GM12878 (cell line): ENCODE measurements at regions not wholly inside any gene's neighbourhood (a gene's known extent, or its start where the extent isn't known, plus 50 kb on each side); places are given as distances from the start of the nearest gene placed in this dataset.

ENCODE experiments used
- ATAC-seq: fragments of 200-7000 bp; cut with Tn5 transposase; 3 replicates; pipeline ENCODE4 v1.9.1; 2020; ENCODE audit warnings: mild to moderate bottlenecking, moderate library complexity
- BruUV-seq: library from RNA; stranded (reverse); fragments of 400-500 nt; replicated peaks from 2 replicates; lab custom pipeline; 2021; lab: Mats Ljungman, UMichigan
- CTCF ChIA-PET: fragments of 300-600 bp; sonication (Branson Sonifier 250); formaldehyde crosslinking; extraction: SDS; loops from one replicate; lab custom pipeline; 2021; ENCODE audit warnings: inconsistent platforms; lab: Yijun Ruan, JAX
- POLR2A ChIA-PET: fragments of 350-600 bp; formaldehyde crosslinking; extraction: SDS; loops from one replicate; lab custom pipeline; 2021; ENCODE audit warnings: inconsistent platforms; lab: Charles Lee
- RAD21 ChIA-PET: fragments of 300-600 bp; sonication (Branson Sonifier 250); formaldehyde crosslinking; loops from one replicate; lab custom pipeline; 2023; ENCODE audit warnings: antibody characterized with exemption; ENCODE audit not compliant: unreplicated experiment; lab: Charles Lee
- SMC1A ChIA-PET: fragments of 300-600 bp; sonication (Branson Sonifier 250); formaldehyde crosslinking; loops from one replicate; lab custom pipeline; 2023; ENCODE audit not compliant: unreplicated experiment, uncharacterized antibody; lab: Charles Lee
- DNase-seq: peaks from one replicate; pipeline ENCODE4 v3.0.0-alpha.2; 2011; ENCODE audit warnings: low read depth, low spot score
- FAIRE-seq: peaks from 3 replicates; lab custom pipeline; 2011; peaks lifted over from hg19 to GRCh38; lab: Jason Lieb, UNC
- H2AFZ ChIP-seq: 2 replicates; pipeline ENCODE4 v1.6.0; 2011; ENCODE audit warnings: low read depth, low read length, control low read depth; ENCODE audit not compliant: control insufficient read depth
- H3K27ac ChIP-seq: 2 replicates; pipeline ENCODE4 v1.5.1; 2011; ENCODE audit warnings: control low read depth; ENCODE audit not compliant: control insufficient read depth, insufficient read depth
- H3K27me3 ChIP-seq, 2 experiments: replicated peaks in 1 of 2; 2 replicates each; pipeline versions ENCODE4 v1.6.0 to v1.6.1; 2011; ENCODE audit warnings: low read length in 1 of 2; ENCODE audit not compliant: control insufficient read depth in 2 of 2, insufficient read depth in 2 of 2
- H3K36me3 ChIP-seq, 2 experiments: 2 replicates each; pipeline ENCODE4 v1.5.1; 2011; ENCODE audit warnings: low read length in 1 of 2; ENCODE audit not compliant: control insufficient read depth in 2 of 2, insufficient read depth in 2 of 2
- H3K4me1 ChIP-seq: 2 replicates; pipeline ENCODE4 v1.6.1; 2011; ENCODE audit warnings: mild to moderate bottlenecking, low read length, moderate library complexity, mixed read lengths; ENCODE audit not compliant: control insufficient read depth, insufficient read depth
- H3K4me2 ChIP-seq: 2 replicates; pipeline ENCODE4 v1.6.0; 2011; ENCODE audit warnings: control low read depth; ENCODE audit not compliant: control insufficient read depth, insufficient read depth
- H3K4me3 ChIP-seq: fragments of 200-600 bp; sonication (generic); 2 replicates; pipeline ENCODE4 v1.5.1; 2016
- H3K79me2 ChIP-seq: 2 replicates; pipeline ENCODE4 v1.6.0; 2011; ENCODE audit warnings: low read length; ENCODE audit not compliant: control insufficient read depth, insufficient read depth
- H3K9ac ChIP-seq: 2 replicates; pipeline ENCODE4 v1.8.0; 2011; ENCODE audit warnings: low read length, control low read depth, mixed read lengths; ENCODE audit not compliant: control insufficient read depth, insufficient read depth
- H3K9me3 ChIP-seq: replicated peaks from 3 replicates; pipeline ENCODE4 v1.5.1; 2011; ENCODE audit warnings: mild to moderate bottlenecking, low read length; ENCODE audit not compliant: control insufficient read depth, insufficient read depth
- H4K20me1 ChIP-seq: 2 replicates; pipeline ENCODE4 v1.6.0; 2011; ENCODE audit not compliant: control insufficient read depth, insufficient read depth
- ASH2L ChIP-seq: fragments of 300-600, 200-600 bp; sonication (generic); IDR thresholded peaks from 2 replicates; pipeline ENCODE4 v1.6.1; 2017; ENCODE audit warnings: low read depth, mild to moderate bottlenecking, borderline replicate concordance
- ATF7 ChIP-seq: fragments of 450-650 bp; IDR thresholded peaks from 2 replicates; pipeline ENCODE4 v1.6.1; 2016; ENCODE audit warnings: low read depth, mild to moderate bottlenecking
- BCL11A ChIP-seq: IDR thresholded peaks from 2 replicates; pipeline ENCODE4 v1.6.1; 2011; ENCODE audit warnings: low read depth, low read length
- MEF2A ChIP-seq: IDR thresholded peaks from 2 replicates; pipeline ENCODE4 v1.6.1; 2011; ENCODE audit warnings: low read depth, mild to moderate bottlenecking, low read length, moderate library complexity; ENCODE audit not compliant: insufficient read depth
- MEF2B ChIP-seq: fragments of 450-650 bp; IDR thresholded peaks from 2 replicates; pipeline ENCODE4 v1.6.1; 2018; ENCODE audit warnings: mild to moderate bottlenecking, moderate library complexity; ENCODE audit not compliant: partially characterized antibody, poor library complexity, severe bottlenecking
- MTA2 ChIP-seq: fragments of 450-650 bp; IDR thresholded peaks from 2 replicates; pipeline ENCODE4 v1.6.1; 2016; ENCODE audit warnings: low read depth, mild to moderate bottlenecking, moderate library complexity
- MTA3 ChIP-seq: IDR thresholded peaks from 2 replicates; pipeline ENCODE4 v1.6.1; 2012; ENCODE audit warnings: low read length, inconsistent platforms, borderline replicate concordance
- NFYB ChIP-seq: IDR thresholded peaks from 2 replicates; pipeline ENCODE4 v1.6.1; 2011; ENCODE audit warnings: low read depth, mild to moderate bottlenecking, low read length, improper control_type of control experiment, moderate library complexity; ENCODE audit not compliant: insufficient read depth
- POU2F2 ChIP-seq: IDR thresholded peaks from 3 replicates; pipeline ENCODE4 v1.6.1; 2011; ENCODE audit warnings: low read depth, mild to moderate bottlenecking, low read length, borderline replicate concordance
- ZNF217 ChIP-seq: fragments of 450-650 bp; IDR thresholded peaks from 2 replicates; pipeline ENCODE4 v1.6.1; 2017; ENCODE audit warnings: antibody characterized with exemption, mild to moderate bottlenecking
- WGBS: methylation state at CpG from one replicate; pipeline ENCODE4 v1.1.6; 2016; ENCODE audit warnings: low lambda C conversion rate; ENCODE audit not compliant: insufficient replicate concordance, insufficient coverage; ENCODE audit errors: missing lambda C conversion rate; 5-methylcytosine and 5-hydroxymethylcytosine counted together
- in situ Hi-C: fragments of 300-500 bp; cut with MboI; formaldehyde crosslinking; loops from 9 replicates; pipeline ENCODE4 v1.14.3; 2018; ENCODE audit warnings: mixed read lengths
- intact Hi-C: fragments of 100-400 bp; cut with micrococcal nuclease; formaldehyde crosslinking; loops from one replicate; pipeline ENCODE4 v1.14.2; 2022; ENCODE audit not compliant: unreplicated experiment
- TF ChIP-seq, protein P1 (sequence below): fragments of 450-650 bp; IDR thresholded peaks from 2 replicates; pipeline ENCODE4 v1.6.1; 2017; ENCODE audit warnings: antibody characterized with exemption, mild to moderate bottlenecking, moderate library complexity
- TF ChIP-seq, protein P2 (sequence below): fragments of 450-650 bp; IDR thresholded peaks from 2 replicates; pipeline ENCODE4 v1.6.1; 2017; ENCODE audit warnings: mild to moderate bottlenecking, low read depth, inconsistent platforms; ENCODE audit not compliant: poor library complexity, severe bottlenecking

DNA sequence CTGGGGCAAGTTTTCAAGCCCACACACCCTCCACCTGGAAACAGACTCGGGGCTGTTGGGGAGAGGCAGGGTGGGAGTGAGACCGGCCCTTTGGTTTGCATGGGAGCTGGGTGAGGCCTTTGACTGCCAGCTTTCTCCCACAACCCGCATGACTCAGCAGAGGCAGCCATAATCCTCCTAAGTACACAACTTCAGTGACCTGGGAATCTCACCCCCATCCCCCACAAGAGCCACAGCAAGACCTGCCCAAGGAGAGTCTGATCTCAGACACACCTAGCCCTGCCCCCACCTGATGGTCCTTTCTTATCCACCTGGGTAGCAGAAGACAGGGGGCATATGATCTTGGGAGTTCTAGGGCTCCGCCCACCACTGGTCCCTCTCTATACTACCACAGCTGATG is 1615.4 kb downstream of the EFNB2 start:
- H3K4me3 ChIP-seq, result no peak overlapping the region
- no peak overlapping the region for H3K9ac ChIP-seq
- ATAC-seq, result no peak
- in situ Hi-C loops, result no loop called here
- CTCF ChIA-PET, result no interaction called here
- WGBS, result 25% methylated on average over 4 of the region's 4 CpGs
- no peaks in the 10 kb centered on the region; the same call in 2 of the 3 replicates for H3K9me3 ChIP-seq
- TF ChIP-seq, protein P1, sequence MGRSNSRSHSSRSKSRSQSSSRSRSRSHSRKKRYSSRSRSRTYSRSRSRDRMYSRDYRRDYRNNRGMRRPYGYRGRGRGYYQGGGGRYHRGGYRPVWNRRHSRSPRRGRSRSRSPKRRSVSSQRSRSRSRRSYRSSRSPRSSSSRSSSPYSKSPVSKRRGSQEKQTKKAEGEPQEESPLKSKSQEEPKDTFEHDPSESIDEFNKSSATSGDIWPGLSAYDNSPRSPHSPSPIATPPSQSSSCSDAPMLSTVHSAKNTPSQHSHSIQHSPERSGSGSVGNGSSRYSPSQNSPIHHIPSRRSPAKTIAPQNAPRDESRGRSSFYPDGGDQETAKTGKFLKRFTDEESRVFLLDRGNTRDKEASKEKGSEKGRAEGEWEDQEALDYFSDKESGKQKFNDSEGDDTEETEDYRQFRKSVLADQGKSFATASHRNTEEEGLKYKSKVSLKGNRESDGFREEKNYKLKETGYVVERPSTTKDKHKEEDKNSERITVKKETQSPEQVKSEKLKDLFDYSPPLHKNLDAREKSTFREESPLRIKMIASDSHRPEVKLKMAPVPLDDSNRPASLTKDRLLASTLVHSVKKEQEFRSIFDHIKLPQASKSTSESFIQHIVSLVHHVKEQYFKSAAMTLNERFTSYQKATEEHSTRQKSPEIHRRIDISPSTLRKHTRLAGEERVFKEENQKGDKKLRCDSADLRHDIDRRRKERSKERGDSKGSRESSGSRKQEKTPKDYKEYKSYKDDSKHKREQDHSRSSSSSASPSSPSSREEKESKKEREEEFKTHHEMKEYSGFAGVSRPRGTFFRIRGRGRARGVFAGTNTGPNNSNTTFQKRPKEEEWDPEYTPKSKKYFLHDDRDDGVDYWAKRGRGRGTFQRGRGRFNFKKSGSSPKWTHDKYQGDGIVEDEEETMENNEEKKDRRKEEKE, result no peak
- no peak for TF ChIP-seq ATF7
- TF ChIP-seq MTA3, result no peak
- no peak for TF ChIP-seq MEF2A
- H3K36me3 ChIP-seq, result no peaks in the 10 kb centered on the region
- no peak overlapping the region for H3K27ac ChIP-seq
- H4K20me1 ChIP-seq, result no peaks in the 10 kb centered on the region
- no peaks in the 10 kb centered on the region for H3K27me3 ChIP-seq
- DNase-seq, result no peak
- H3K4me1 ChIP-seq, result no peaks in the 10 kb centered on the region
- FAIRE-seq, result no peak
- H2AFZ ChIP-seq, result no peak overlapping the region
- H3K4me2 ChIP-seq, result no peak overlapping the region
- no TSS peak for BruUV-seq
- POLR2A ChIA-PET, result no interaction called here
- H3K79me2 ChIP-seq, result no peaks in the 10 kb centered on the region
- SMC1A ChIA-PET, result no interaction called here
- intact Hi-C loops, result no loop called here
- RAD21 ChIA-PET, result no interaction called here

DNA sequence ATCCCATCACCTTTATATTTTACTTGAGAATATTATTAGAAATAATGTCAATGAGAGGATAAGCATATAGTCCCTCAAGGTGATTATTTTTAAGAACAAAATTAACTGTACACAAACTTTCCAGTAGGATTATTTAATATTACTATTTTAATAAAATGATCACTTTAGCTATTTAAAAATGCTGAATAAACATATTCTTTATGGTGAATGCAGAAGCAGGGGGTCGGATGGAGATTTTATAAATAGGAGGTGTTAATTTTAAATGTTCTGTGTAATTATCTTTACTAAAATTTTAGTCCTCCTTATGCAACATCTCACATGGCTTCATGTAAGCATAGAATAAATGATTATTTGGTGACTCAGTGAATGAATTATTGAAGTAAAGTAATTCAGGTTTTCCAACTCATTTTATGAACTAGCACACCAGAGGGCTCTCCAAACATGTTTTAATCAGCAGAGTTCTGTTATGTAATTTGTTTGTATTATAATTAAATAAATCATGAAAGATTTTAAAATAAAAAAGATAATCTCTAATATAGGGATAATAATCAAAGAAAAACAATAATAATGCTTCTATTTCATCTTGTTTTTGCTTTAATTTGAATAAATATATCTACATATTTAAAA is 1635.2 kb downstream of the EFNB2 start:
- no peak overlapping the region for H3K9ac ChIP-seq
- ChIA-PET SMC1A (no interaction called here), RAD21 (no interaction called here), CTCF (interaction anchor here (0.6 kb wide), 1 partner anchor 546 kb away, joined by 3 read pairs; no protein-coding TSS in a partner anchor), POLR2A (no interaction called here)
- intact Hi-C loops (no loop called here), in situ Hi-C loops (no loop called here)
- H3K27ac ChIP-seq, result no peak overlapping the region
- no peak for ATAC-seq
- no peak for FAIRE-seq
- H3K4me2 ChIP-seq, result no peak overlapping the region
- WGBS, result 0% methylated on average over 1 of the region's 1 CpG
- H4K20me1 ChIP-seq, result no peaks in the 10 kb centered on the region
- no peaks in the 10 kb centered on the region for H3K79me2 ChIP-seq
- no peak overlapping the region for H3K4me3 ChIP-seq
- H2AFZ ChIP-seq, result no peak overlapping the region
- H3K27me3 ChIP-seq, result no peaks in the 10 kb centered on the region
- no TSS peak for BruUV-seq
- H3K4me1 ChIP-seq, result no peaks in the 10 kb centered on the region
- H3K36me3 ChIP-seq, result no peaks in the 10 kb centered on the region
- no peaks in the 10 kb centered on the region for H3K9me3 ChIP-seq
- DNase-seq, result no peak
- TF ChIP-seq NFYB (no peak), MTA2 (no peak), ZNF217 (no peak), MEF2B (no peak), ASH2L (no peak), BCL11A (no peak), POU2F2 (no peak)
- TF ChIP-seq, protein P2, sequence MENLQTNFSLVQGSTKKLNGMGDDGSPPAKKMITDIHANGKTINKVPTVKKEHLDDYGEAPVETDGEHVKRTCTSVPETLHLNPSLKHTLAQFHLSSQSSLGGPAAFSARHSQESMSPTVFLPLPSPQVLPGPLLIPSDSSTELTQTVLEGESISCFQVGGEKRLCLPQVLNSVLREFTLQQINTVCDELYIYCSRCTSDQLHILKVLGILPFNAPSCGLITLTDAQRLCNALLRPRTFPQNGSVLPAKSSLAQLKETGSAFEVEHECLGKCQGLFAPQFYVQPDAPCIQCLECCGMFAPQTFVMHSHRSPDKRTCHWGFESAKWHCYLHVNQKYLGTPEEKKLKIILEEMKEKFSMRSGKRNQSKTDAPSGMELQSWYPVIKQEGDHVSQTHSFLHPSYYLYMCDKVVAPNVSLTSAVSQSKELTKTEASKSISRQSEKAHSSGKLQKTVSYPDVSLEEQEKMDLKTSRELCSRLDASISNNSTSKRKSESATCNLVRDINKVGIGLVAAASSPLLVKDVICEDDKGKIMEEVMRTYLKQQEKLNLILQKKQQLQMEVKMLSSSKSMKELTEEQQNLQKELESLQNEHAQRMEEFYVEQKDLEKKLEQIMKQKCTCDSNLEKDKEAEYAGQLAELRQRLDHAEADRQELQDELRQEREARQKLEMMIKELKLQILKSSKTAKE, result no peak
